OCI-LY3 (cell line): ENCODE measurements at regions not wholly inside any gene's neighbourhood (a gene's known extent, or its start where the extent isn't known, plus 50 kb on each side); places are given as distances from the start of the nearest gene placed in this dataset.

Experiments used
- CTCF ChIP-seq: fragments of 200-600, 300-600 bp; sonication (generic); IDR thresholded peaks from 2 replicates; pipeline ENCODE4 v1.5.1; 2014; ENCODE audit warnings: antibody characterized with exemption, low read length, low read depth
- EZH2phosphoT487 ChIP-seq: fragments of 200-600 bp; shearing (Covaris generic); IDR thresholded peaks from 2 replicates; pipeline ENCODE4 v1.6.1; 2018; ENCODE audit warnings: antibody characterized with exemption, mixed run types, low read depth

DNA sequence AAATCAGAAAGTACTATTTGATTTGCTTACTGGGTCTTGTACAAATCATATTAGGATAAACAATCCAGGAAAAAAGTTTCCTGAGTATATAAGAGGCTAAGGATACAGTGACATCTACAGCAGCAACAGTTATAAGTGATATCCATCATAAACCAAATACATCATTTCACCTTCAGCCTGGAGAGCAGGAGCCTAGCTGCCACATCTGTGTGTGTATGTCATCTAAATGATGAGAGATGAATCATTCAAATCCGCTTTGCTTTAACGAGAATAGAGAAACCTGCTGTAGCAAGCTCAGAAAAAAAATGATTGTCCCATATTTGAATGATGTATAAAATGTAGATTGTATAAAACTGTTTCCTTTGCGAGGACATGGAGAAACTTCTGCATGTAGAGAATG, 841.4 kb downstream of the SI start:
- TF ChIP-seq CTCF (no peak), EZH2phosphoT487 (no peak)
